ENCODE measurements at regions not wholly inside any gene's neighbourhood (a gene's known extent, or its start where the extent isn't known, plus 50 kb on each side); places are given as distances from the start of the nearest gene placed in this dataset.
"Not testable (repeated sequence)": the region's sequence is repeated elsewhere in the genome, so short reads cannot be mapped to it uniquely, and the experiment has no call there.

- no peak overlapping the region for H3K4me3 ChIP-seq (ENCODE audit: low read depth, low read length)
Measured at GRCh38 chr5:124554746-124555578, 191.5 kb downstream of the ZNF608 start.

- H3K4me3 ChIP-seq (ENCODE audit: low read depth, low read length), result no peak overlapping the region
Measured at GRCh38 chr5:124553911-124554310, 192.5 kb downstream of the ZNF608 start.

GRCh38 chr5:124552526-124552925 is 193.9 kb downstream of the ZNF608 start:
- H3K4me3 ChIP-seq (ENCODE audit: low read depth, low read length), result no peak overlapping the region

- no peak overlapping the region for H3K4me3 ChIP-seq (ENCODE audit: low read depth, low read length)
Measured at GRCh38 chr5:124551939-124552279, 194.5 kb downstream of the ZNF608 start.

GRCh38 chr5:124550731-124551130 is 195.7 kb downstream of the ZNF608 start:
- no peak overlapping the region for H3K4me3 ChIP-seq (ENCODE audit: low read depth, low read length)

GRCh38 chr5:124549891-124550436 is 196.5 kb downstream of the ZNF608 start:
- H3K4me3 ChIP-seq (ENCODE audit: low read depth, low read length), result no peak overlapping the region

GRCh38 chr5:124546643-124547042 is 199.8 kb downstream of the ZNF608 start:
- no peak overlapping the region for H3K4me3 ChIP-seq (ENCODE audit: low read depth, low read length)

GRCh38 chr5:124544366-124545055 is 201.9 kb downstream of the ZNF608 start:
- no peak overlapping the region for H3K4me3 ChIP-seq (ENCODE audit: low read depth, low read length)

GRCh38 chr5:124538931-124539330 is 207.5 kb downstream of the ZNF608 start:
- no peak overlapping the region for H3K4me3 ChIP-seq (ENCODE audit: low read depth, low read length)

GRCh38 chr5:124538191-124538590 is 208.2 kb downstream of the ZNF608 start:
- no peak overlapping the region for H3K4me3 ChIP-seq (ENCODE audit: low read depth, low read length)

- H3K4me3 ChIP-seq (ENCODE audit: low read depth, low read length), result no peak overlapping the region
Measured at GRCh38 chr5:124537522-124537921, 208.9 kb downstream of the ZNF608 start.

- no peak overlapping the region for H3K4me3 ChIP-seq (ENCODE audit: low read depth, low read length)
Measured at GRCh38 chr5:124537107-124537506, 209.3 kb downstream of the ZNF608 start.

GRCh38 chr5:124536333-124536732 is 210.1 kb downstream of the ZNF608 start:
- no peak overlapping the region for H3K4me3 ChIP-seq (ENCODE audit: low read depth, low read length)

- H3K4me3 ChIP-seq (ENCODE audit: low read depth, low read length), result no peak overlapping the region
Measured at GRCh38 chr5:124530916-124531315, 215.5 kb downstream of the ZNF608 start.

- no peak overlapping the region for H3K4me3 ChIP-seq (ENCODE audit: low read depth, low read length)
Measured at GRCh38 chr5:124528838-124529237, 217.6 kb downstream of the ZNF608 start.

GRCh38 chr5:124527220-124527991 is 219.0 kb downstream of the ZNF608 start:
- no peak overlapping the region for H3K4me3 ChIP-seq (ENCODE audit: low read depth, low read length)

- H3K4me3 ChIP-seq (ENCODE audit: low read depth, low read length), result not testable (repeated sequence)
Measured at GRCh38 chr5:124526079-124526478, 220.4 kb downstream of the ZNF608 start.

- no peak overlapping the region for H3K4me3 ChIP-seq (ENCODE audit: low read depth, low read length)
Measured at GRCh38 chr5:124524552-124525232, 221.7 kb downstream of the ZNF608 start.

GRCh38 chr5:124523897-124524296 is 222.5 kb downstream of the ZNF608 start:
- H3K4me3 ChIP-seq (ENCODE audit: low read depth, low read length), result no peak overlapping the region

- H3K4me3 ChIP-seq (ENCODE audit: low read depth, low read length), result no peak overlapping the region
Measured at GRCh38 chr5:124522992-124523391, 223.4 kb downstream of the ZNF608 start.
